ENCODE measurements at regions not wholly inside any gene's neighbourhood (a gene's known extent, or its start where the extent isn't known, plus 50 kb on each side); places are given as distances from the start of the nearest gene placed in this dataset.

- DNase-seq (ENCODE audit: low read depth): no peak
Observed at GRCh38 chr13:42720858-42721219, 60.5 kb upstream of the FAM216B start.

GRCh38 chr13:42722883-42723539 lies 58.4 kb upstream of the FAM216B start:
- no peak for DNase-seq (ENCODE audit: low read depth)

- DNase-seq (ENCODE audit: low read depth): peak; percentile 11
Observed at GRCh38 chr13:42728507-42729180, 52.7 kb upstream of the FAM216B start.

- no peak for DNase-seq (ENCODE audit: low read depth)
Observed at GRCh38 chr13:42729857-42730402, 51.5 kb upstream of the FAM216B start.

Measured in ELR (cell line).